HEK293T (cell line): ENCODE measurements at regions not wholly inside any gene's neighbourhood (a gene's known extent, or its start where the extent isn't known, plus 50 kb on each side); places are given as distances from the start of the nearest gene placed in this dataset.

Experiments
- CTBP1 ChIP-seq: fragments of 450-650 bp; IDR thresholded peaks from 2 replicates; pipeline ENCODE4 v1.6.1; 2016; ENCODE audit warnings: borderline replicate concordance
- HDGF ChIP-seq: fragments of 450-650 bp; IDR thresholded peaks from 2 replicates; pipeline ENCODE4 v1.6.1; 2017; ENCODE audit warnings: antibody characterized with exemption, borderline replicate concordance

GRCh38 chr20:52349806-52350205 lies 158.2 kb upstream of the ZFP64 start:
- TF ChIP-seq CTBP1 (no peak), HDGF (no peak)
